ENCODE measurements at regions not wholly inside any gene's neighbourhood (a gene's known extent, or its start where the extent isn't known, plus 50 kb on each side); places are given as distances from the start of the nearest gene placed in this dataset.

- no peak for TF ChIP-seq PRDM15 (CRISPR knock-in tag; IDR thresholded peaks at IDR 0.05)
- no peak for TF ChIP-seq NFATC4 (CRISPR knock-in tag; IDR thresholded peaks at IDR 0.05)
- TF ChIP-seq TEAD4 (CRISPR knock-in tag; IDR thresholded peaks at IDR 0.05), result no peak
- TF ChIP-seq ZNF396 (CRISPR knock-in tag; IDR thresholded peaks at IDR 0.05; ENCODE audit: borderline replicate concordance), result no peak
- no peak for TF ChIP-seq ZNF512 (CRISPR knock-in tag; IDR thresholded peaks at IDR 0.05; ENCODE audit: borderline replicate concordance)
- no peak for TF ChIP-seq CREB1 (CRISPR knock-in tag; IDR thresholded peaks at IDR 0.05)
- TF ChIP-seq OVOL2 (CRISPR knock-in tag; IDR thresholded peaks at IDR 0.05; ENCODE audit: borderline replicate concordance), result no peak
Observed at GRCh38 chr20:39358052-39358451, 395.9 kb downstream of the DHX35 start (continued).

- ATAC-seq (no peak), DNase-seq (ENCODE audit: low spot score) (no peak)
- POLR2A ChIA-PET, result no interaction called here
- Mint-ChIP-seq H3K4me3 (no peak overlapping the region), H3K9me3 (no peaks in the 10 kb centered on the region), H3K4me1 (no peaks in the 10 kb centered on the region), H3K27ac (no peak overlapping the region), H3K27me3 (ENCODE audit: low read depth) (no peaks in the 10 kb centered on the region), H3K36me3 (no peaks in the 10 kb centered on the region)
- CTCF ChIA-PET, result no interaction called here
- no peak for TF ChIP-seq GABPB1 (CRISPR knock-in tag; IDR thresholded peaks at IDR 0.05)
- TF ChIP-seq ELF4 (CRISPR knock-in tag; IDR thresholded peaks at IDR 0.05; ENCODE audit: low read depth), result no peak
- no peak for TF ChIP-seq ZSCAN18 (CRISPR knock-in tag; IDR thresholded peaks at IDR 0.05)
- no peak for TF ChIP-seq GTF2I (CRISPR knock-in tag; conservative IDR thresholded peaks at IDR 0.05)
- no peak for TF ChIP-seq FOXP4 (CRISPR knock-in tag; IDR thresholded peaks at IDR 0.05)
Observed at GRCh38 chr20:39356908-39357307, 394.8 kb downstream of the DHX35 start.

- DNase-seq (ENCODE audit: low spot score) (no peak), ATAC-seq (no peak)
- Mint-ChIP-seq H3K9me3 (peaks cover 41% of the 10 kb centered on the region), H3K4me3 (no peak overlapping the region), H3K36me3 (peaks cover 26% of the 10 kb centered on the region), H3K27me3 (ENCODE audit: low read depth) (no peaks in the 10 kb centered on the region), H3K27ac (no peak overlapping the region), H3K4me1 (no peaks in the 10 kb centered on the region)
- CTCF ChIA-PET, result no interaction called here
- POLR2A ChIA-PET, result no interaction called here
- TF ChIP-seq SMAD4 (CRISPR knock-in tag; IDR thresholded peaks at IDR 0.05) (no peak), FOXK1 (CRISPR knock-in tag; IDR thresholded peaks at IDR 0.05) (no peak), TEAD1 (CRISPR knock-in tag; IDR thresholded peaks at IDR 0.05) (no peak), TP53 (CRISPR knock-in tag; IDR thresholded peaks at IDR 0.05) (no peak)
Observed at GRCh38 chr20:39349240-39349639, 387.1 kb downstream of the DHX35 start.

Data from WTC11 (cell line).